K562 (cell line): ENCODE measurements at regions not wholly inside any gene's neighbourhood (a gene's known extent, or its start where the extent isn't known, plus 50 kb on each side); places are given as distances from the start of the nearest gene placed in this dataset.

ENCODE experiments used
- ATAC-seq: fragments of 200-7000 bp; cut with Tn5 transposase; 3 replicates; pipeline ENCODE4 v1.9.1; 2020; ENCODE audit warnings: moderate library complexity
- BruUV-seq: library from RNA; stranded (reverse); fragments of 400-500 nt; replicated peaks from 2 replicates; lab custom pipeline; 2021; lab: Mats Ljungman, UMichigan
- CTCF ChIA-PET: fragments of 300-600 bp; formaldehyde crosslinking; extraction: SDS; loops from one replicate; lab custom pipeline; 2021; ENCODE audit warnings: low intra/inter-chr PET ratio; lab: Yijun Ruan, JAX
- POLR2A ChIA-PET: fragments of 300-600, 350-650 bp; sonication (Branson Sonifier 250); formaldehyde crosslinking; extraction: SDS; loops from one replicate; lab custom pipeline; 2021; ENCODE audit warnings: antibody characterized with exemption, inconsistent platforms; lab: Yijun Ruan, JAX
- DNase-seq, 4 experiments: peaks; one replicate each; pipeline versions ENCODE4 v3.0.0 to v3.0.0-alpha.2; 2011 to 2018; ENCODE audit warnings: low spot score in 3 of 4, mixed read lengths in 3 of 4; ENCODE audit errors: extremely low read depth in 1 of 4
- FAIRE-seq: peaks from 2 replicates; lab custom pipeline; 2011; peaks lifted over from hg19 to GRCh38; lab: Jason Lieb, UNC
- H2AFZ ChIP-seq: 2 replicates; pipeline ENCODE4 v1.6.0; 2011; ENCODE audit warnings: low read depth, low read length, control low read depth, inconsistent platforms
- H3K27ac ChIP-seq: fragments of 200-600 bp; 3 replicates; pipeline ENCODE4 v1.8.0; 2011; ENCODE audit warnings: low read depth, mild to moderate bottlenecking, control low read depth, inconsistent platforms, low read length, moderate library complexity, mixed read lengths; ENCODE audit errors: extremely low read depth
- H3K27me3 ChIP-seq, 2 experiments: fragments of 300-600 bp in 1 of 2; 2 replicates in 1 of 2; 3 replicates in 1 of 2; pipeline versions ENCODE4 v1.6.0 to v1.8.0; 2011; ENCODE audit warnings: inconsistent platforms in 2 of 2, low read length in 2 of 2, mild to moderate bottlenecking in 1 of 2, mixed read lengths in 1 of 2, moderate library complexity in 1 of 2; ENCODE audit not compliant: control insufficient read depth in 2 of 2, insufficient read depth in 2 of 2
- H3K36me3 ChIP-seq: fragments of 300-600 bp; 3 replicates; pipeline ENCODE4 v1.8.0; 2011; ENCODE audit warnings: mild to moderate bottlenecking, low read length, inconsistent platforms; ENCODE audit not compliant: control insufficient read depth, insufficient read depth
- H3K4me1 ChIP-seq, 2 experiments: fragments of 200-600 bp in 1 of 2; replicated peaks in 1 of 2; 2 replicates in 1 of 2; 3 replicates in 1 of 2; pipeline versions ENCODE4 v1.5.1 to v1.8.0; 2011; ENCODE audit warnings: inconsistent platforms in 2 of 2, low read length in 2 of 2, mild to moderate bottlenecking in 1 of 2, mixed read lengths in 1 of 2, moderate library complexity in 1 of 2; ENCODE audit not compliant: control insufficient read depth in 2 of 2, insufficient read depth in 2 of 2
- H3K4me2 ChIP-seq: 2 replicates; pipeline ENCODE4 v1.6.1; 2011; ENCODE audit warnings: low read length, control low read depth, inconsistent platforms, mixed read lengths; ENCODE audit not compliant: insufficient read depth
- H3K4me3 ChIP-seq: fragments of 200-600 bp; sonication (generic), shearing (Covaris generic); 2 replicates; pipeline ENCODE4 v1.5.1; 2016; ENCODE audit warnings: control low read depth, inconsistent platforms
- H3K79me2 ChIP-seq: fragments of 200-600 bp; 3 replicates; pipeline ENCODE4 v1.8.0; 2011; ENCODE audit warnings: low read length, inconsistent platforms; ENCODE audit not compliant: control insufficient read depth, insufficient read depth
- H3K9ac ChIP-seq, 2 experiments: 2 replicates each; pipeline versions ENCODE4 v1.6.0 to v1.6.1; 2011; ENCODE audit warnings: low read depth in 2 of 2, low read length in 2 of 2, control low read depth in 1 of 2, inconsistent platforms in 1 of 2, mild to moderate bottlenecking in 1 of 2, mixed read lengths in 1 of 2; ENCODE audit not compliant: insufficient read depth in 1 of 2
- H3K9me1 ChIP-seq: one replicate; pipeline ENCODE4 v1.6.0; 2011; ENCODE audit warnings: inconsistent platforms, mild to moderate bottlenecking, low read length, moderate library complexity; ENCODE audit not compliant: control insufficient read depth, insufficient read depth
- H3K9me3 ChIP-seq: replicated peaks from 2 replicates; pipeline ENCODE4 v1.5.1; 2011; ENCODE audit warnings: low read depth, low read length, inconsistent platforms; ENCODE audit not compliant: control insufficient read depth, insufficient read depth
- H4K20me1 ChIP-seq: replicated peaks from 2 replicates; pipeline ENCODE4 v1.6.1; 2011; ENCODE audit warnings: low read length, inconsistent platforms, mixed read lengths; ENCODE audit not compliant: control insufficient read depth, insufficient read depth
- CTBP1 ChIP-seq: fragments of 450-650 bp; IDR thresholded peaks from 2 replicates; pipeline ENCODE4 v1.6.1; 2016; ENCODE audit warnings: borderline replicate concordance
- HDGF ChIP-seq: fragments of 450-650 bp; IDR thresholded peaks from 2 replicates; pipeline ENCODE4 v1.6.1; 2016
- MBD2 ChIP-seq: sonication (generic); IDR thresholded peaks from 2 replicates; pipeline ENCODE4 v1.6.1; 2016; ENCODE audit warnings: low read depth, borderline replicate concordance
- MTF1 ChIP-seq: fragments of 250-450 bp; sonication (Bioruptor Pico); IDR thresholded peaks from 2 replicates; pipeline ENCODE4 v1.9.0; 2021; ENCODE audit warnings: moderate library complexity, mild to moderate bottlenecking, inconsistent platforms, borderline replicate concordance
- RBM22 ChIP-seq: fragments of 200-400 bp; formaldehyde crosslinking; IDR thresholded peaks from 2 replicates; pipeline ENCODE4 v1.6.1; 2018; ENCODE audit warnings: low read length, low read depth; ENCODE audit not compliant: poor library complexity, severe bottlenecking
- SRSF1 ChIP-seq: fragments of 200-400 bp; formaldehyde crosslinking; IDR thresholded peaks from 2 replicates; pipeline ENCODE4 v1.6.1; 2017; ENCODE audit warnings: mild to moderate bottlenecking, low read depth, low read length, moderate library complexity
- TBP ChIP-seq: optimal IDR thresholded peaks from 2 replicates; pipeline ENCODE3; 2011; ENCODE audit warnings: low read depth, low read length, improper control_type of control experiment
- ZFP30 ChIP-seq: fragments of 250-450 bp; sonication (Bioruptor Pico); IDR thresholded peaks from 2 replicates; pipeline ENCODE4 v1.8.0; 2022; ENCODE audit warnings: moderate library complexity, mild to moderate bottlenecking, inconsistent platforms, borderline replicate concordance
- ZNF212 ChIP-seq: fragments of 450-650 bp; formaldehyde crosslinking; IDR thresholded peaks from 2 replicates; pipeline ENCODE4 v1.4.0; 2020; ENCODE audit warnings: mild to moderate bottlenecking
- ZNF253 ChIP-seq: fragments of 250-450 bp; sonication (Bioruptor Pico); conservative IDR thresholded peaks from 2 replicates; pipeline ENCODE4 v1.6.1; 2021; ENCODE audit warnings: mild to moderate bottlenecking
- ZNF324 ChIP-seq: fragments of 250-450 bp; sonication (Bioruptor Pico); IDR thresholded peaks from 2 replicates; pipeline ENCODE4 v1.4.0; 2020; ENCODE audit warnings: mild to moderate bottlenecking
- WGBS: fragments of 100-300 bp; shearing (Covaris generic); methylation state at CpG from one replicate; pipeline ENCODE4 v1.1.6; 2016; ENCODE audit warnings: low coverage, mixed read lengths; ENCODE audit not compliant: insufficient coverage; ENCODE audit errors: missing lambda C conversion rate; 5-methylcytosine and 5-hydroxymethylcytosine counted together
- in situ Hi-C: fragments of 300-500 bp; cut with MboI; formaldehyde crosslinking; loops from 4 replicates; pipeline ENCODE4 v1.15.0; 2018; ENCODE audit warnings: inconsistent platforms, mixed read lengths
- intact Hi-C: fragments of 100-400 bp; cut with micrococcal nuclease; formaldehyde crosslinking; loops from 2 replicates; pipeline ENCODE4 v1.14.2; 2022
- TF ChIP-seq, protein P1 (sequence below): sonication (generic); formaldehyde crosslinking; IDR thresholded peaks from 2 replicates; pipeline ENCODE4 v1.8.1; 2023; ENCODE audit warnings: mild to moderate bottlenecking, missing genetic modification reagents, moderate library complexity
- TF ChIP-seq, protein P2 (sequence below): fragments of 450-650 bp; formaldehyde crosslinking; IDR thresholded peaks from 2 replicates; pipeline ENCODE4 v1.4.0; 2020; ENCODE audit warnings: mild to moderate bottlenecking, moderate library complexity

- no peaks in the 10 kb centered on the region for H3K79me2 ChIP-seq
- H3K27ac ChIP-seq: no peak overlapping the region
- H3K36me3 ChIP-seq: no peaks in the 10 kb centered on the region
- no peak overlapping the region for H2AFZ ChIP-seq
- in situ Hi-C loops: no loop called here
- no peak overlapping the region for H3K9ac ChIP-seq
- POLR2A ChIA-PET: interaction anchor here (1.6 kb wide), 1 partner anchor 11 kb away, joined by 3 read pairs; no protein-coding TSS in a partner anchor
- H3K9me3 ChIP-seq: no peaks in the 10 kb centered on the region
- CTCF ChIA-PET: no interaction called here
- intact Hi-C loops: no loop called here
- DNase-seq: no peak
- 0 out of 5 replicates have a peak, but pooled peaks cover 0 to 4% of the 10 kb centered on the region in 2 experiments for H3K27me3 ChIP-seq
- WGBS: 0% methylated on average over 6 of the region's 6 CpGs
- ATAC-seq: no peak
- FAIRE-seq: no peak
- no TSS peak for BruUV-seq
- no peaks in the 10 kb centered on the region for H3K9me1 ChIP-seq
- no peaks in the 10 kb centered on the region for H4K20me1 ChIP-seq
- no peak overlapping the region for H3K4me2 ChIP-seq
- H3K4me1 ChIP-seq: no peaks in the 10 kb centered on the region
- no peak overlapping the region for H3K4me3 ChIP-seq
- TF ChIP-seq, protein P1, sequence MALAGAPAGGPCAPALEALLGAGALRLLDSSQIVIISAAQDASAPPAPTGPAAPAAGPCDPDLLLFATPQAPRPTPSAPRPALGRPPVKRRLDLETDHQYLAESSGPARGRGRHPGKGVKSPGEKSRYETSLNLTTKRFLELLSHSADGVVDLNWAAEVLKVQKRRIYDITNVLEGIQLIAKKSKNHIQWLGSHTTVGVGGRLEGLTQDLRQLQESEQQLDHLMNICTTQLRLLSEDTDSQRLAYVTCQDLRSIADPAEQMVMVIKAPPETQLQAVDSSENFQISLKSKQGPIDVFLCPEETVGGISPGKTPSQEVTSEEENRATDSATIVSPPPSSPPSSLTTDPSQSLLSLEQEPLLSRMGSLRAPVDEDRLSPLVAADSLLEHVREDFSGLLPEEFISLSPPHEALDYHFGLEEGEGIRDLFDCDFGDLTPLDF: no peak
- no peak for TF ChIP-seq MBD2
- TF ChIP-seq CTBP1: no peak
- TF ChIP-seq TBP: no peak
- TF ChIP-seq ZFP30 (CRISPR knock-in tag): no peak
- TF ChIP-seq ZNF324 (CRISPR knock-in tag): no peak
- no peak for TF ChIP-seq HDGF
- no peak for TF ChIP-seq SRSF1
- TF ChIP-seq, protein P2, sequence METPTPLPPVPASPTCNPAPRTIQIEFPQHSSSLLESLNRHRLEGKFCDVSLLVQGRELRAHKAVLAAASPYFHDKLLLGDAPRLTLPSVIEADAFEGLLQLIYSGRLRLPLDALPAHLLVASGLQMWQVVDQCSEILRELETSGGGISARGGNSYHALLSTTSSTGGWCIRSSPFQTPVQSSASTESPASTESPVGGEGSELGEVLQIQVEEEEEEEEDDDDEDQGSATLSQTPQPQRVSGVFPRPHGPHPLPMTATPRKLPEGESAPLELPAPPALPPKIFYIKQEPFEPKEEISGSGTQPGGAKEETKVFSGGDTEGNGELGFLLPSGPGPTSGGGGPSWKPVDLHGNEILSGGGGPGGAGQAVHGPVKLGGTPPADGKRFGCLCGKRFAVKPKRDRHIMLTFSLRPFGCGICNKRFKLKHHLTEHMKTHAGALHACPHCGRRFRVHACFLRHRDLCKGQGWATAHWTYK (CRISPR knock-in tag): no peak
- TF ChIP-seq ZNF253 (CRISPR knock-in tag): no peak
- no peak for TF ChIP-seq RBM22
- TF ChIP-seq MTF1 (CRISPR knock-in tag): no peak
- TF ChIP-seq ZNF212 (CRISPR knock-in tag): no peak
These were observed 732.7 kb upstream of the AUTS2 start for GRCh38 chr7:68865351-68866199.
